Activated CD8-positive, alpha-beta memory T cell treated with anti-CD3 and anti-CD28 coated beads, Interleukin-2, amount 50 U/mL, for 48 hours (primary cell): ENCODE measurements at regions not wholly inside any gene's neighbourhood (a gene's known extent, or its start where the extent isn't known, plus 50 kb on each side); places are given as distances from the start of the nearest gene placed in this dataset.

Experiments
- DNase-seq: peaks from one replicate; pipeline ENCODE4 v3.0.0-alpha.2; 2020

GRCh38 chr6:21648475-21649050, 55.0 kb downstream of the SOX4 start:
- no peak for DNase-seq

DNA sequence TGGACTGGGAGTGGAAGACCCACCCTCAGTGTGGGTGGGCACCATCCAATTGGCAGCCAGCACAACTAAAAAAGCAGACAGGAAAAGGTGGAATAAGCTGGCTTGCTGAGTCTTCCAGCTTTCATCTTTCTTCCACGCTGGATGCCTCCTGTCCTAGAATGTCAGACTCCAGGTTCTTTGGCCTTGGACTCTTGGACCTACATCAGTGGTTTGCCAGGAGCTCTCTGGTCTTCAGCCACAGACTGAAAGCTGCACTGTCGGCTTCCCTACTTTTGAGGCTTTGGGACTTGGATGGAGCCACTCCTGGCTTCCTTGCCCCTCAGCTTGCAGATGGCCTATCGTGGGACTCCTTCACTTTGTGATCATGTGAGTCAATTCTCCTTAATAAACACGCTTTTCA, 59.8 kb downstream of the SOX4 start:
- no peak for DNase-seq

DNA sequence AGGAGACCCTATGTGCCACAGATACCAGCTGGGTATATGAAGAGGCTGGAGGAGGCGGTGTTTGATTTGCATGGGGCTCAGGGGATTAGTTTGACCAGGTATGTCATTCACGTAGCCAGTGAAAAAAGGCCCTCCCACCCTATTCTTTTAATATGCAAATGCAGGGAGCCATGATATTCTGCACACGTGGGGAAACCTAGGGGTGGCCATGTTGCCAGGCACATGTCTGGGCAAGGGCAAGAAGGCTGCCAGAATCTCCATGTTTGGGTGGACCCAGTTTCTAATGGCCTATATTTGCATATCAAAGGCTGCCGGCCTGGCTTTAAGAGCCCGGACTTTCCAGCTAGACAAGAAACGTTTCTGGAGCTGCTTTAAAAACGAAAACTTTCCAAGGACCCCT, 60.4 kb downstream of the SOX4 start:
- no peak for DNase-seq

GRCh38 chr6:21654361-21654760, 60.8 kb downstream of the SOX4 start:
- DNase-seq, result no peak

GRCh38 chr6:21663966-21664313, 70.4 kb downstream of the SOX4 start:
- DNase-seq, result no peak

- DNase-seq, result peak; percentile 53
These were observed 71.0 kb downstream of the SOX4 start for GRCh38 chr6:21664314-21665109.

GRCh38 chr6:21665110-21665391, 71.5 kb downstream of the SOX4 start:
- DNase-seq, result no peak

DNA sequence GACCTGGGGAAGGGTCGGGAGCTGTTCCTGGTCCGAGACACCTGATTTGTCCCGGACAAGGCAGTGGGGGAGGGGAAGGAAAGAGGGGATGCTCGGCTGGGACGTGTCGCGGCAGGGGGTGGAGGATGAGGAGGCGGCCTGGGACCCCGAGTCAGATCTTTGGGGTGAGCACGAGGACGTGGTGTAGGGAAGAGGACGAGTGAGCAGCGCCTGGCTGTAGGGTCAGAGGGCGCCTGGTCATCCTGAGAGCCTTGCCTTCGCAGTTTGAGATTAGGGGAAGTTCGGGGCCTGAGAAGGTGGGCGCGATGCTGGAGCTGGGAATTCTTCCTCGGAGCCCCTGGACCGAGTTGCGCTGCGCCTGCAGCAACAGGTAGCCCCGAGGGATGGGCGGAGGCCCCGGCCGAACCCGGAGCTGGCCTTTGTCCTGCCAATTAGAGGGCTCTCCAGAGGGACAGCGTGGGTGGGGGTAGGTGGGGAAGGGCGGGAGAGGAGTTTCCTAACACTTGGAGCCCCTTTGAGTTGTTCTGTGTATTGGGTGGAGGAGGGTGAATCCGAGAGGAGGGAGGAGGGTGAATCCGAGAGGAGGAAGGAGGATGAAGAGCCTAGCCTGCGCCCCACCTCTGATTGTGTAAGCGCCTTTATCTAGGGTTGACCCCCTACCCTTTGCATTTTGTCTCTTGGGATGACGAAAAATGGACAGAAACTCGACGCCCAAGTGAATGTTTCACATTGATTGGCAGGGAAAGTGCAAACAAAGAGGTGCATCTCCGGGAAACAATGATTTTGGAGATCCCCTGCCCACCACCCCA, 72.0 kb downstream of the SOX4 start:
- DNase-seq, result no peak

DNA sequence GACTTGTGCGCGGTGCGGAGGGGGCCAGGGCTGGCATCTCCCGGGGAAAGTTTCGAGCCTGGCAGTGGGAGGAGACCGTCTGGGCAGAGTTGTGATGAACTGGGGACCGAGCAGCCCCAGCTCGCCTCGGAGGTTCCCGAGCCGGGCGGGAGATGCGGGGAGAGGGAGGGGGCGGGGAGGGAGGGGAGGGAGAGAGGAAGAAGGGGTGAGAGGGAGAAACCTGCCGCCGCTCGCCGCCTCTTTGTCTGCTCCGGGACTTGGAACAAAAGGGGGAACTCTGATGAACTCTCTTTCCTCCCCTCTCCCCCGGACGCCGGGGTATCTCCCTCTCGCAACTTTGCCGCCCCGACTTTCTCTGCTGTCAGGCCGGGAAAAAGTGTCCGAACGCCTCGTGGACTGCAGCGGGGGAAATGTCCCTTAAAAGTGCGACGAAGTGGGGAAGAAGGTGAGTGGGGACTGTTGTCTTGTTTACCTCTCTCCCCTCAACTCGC, 72.7 kb downstream of the SOX4 start:
- no peak for DNase-seq

GRCh38 chr6:21666853-21667681, 73.5 kb downstream of the SOX4 start:
- no peak for DNase-seq

DNA sequence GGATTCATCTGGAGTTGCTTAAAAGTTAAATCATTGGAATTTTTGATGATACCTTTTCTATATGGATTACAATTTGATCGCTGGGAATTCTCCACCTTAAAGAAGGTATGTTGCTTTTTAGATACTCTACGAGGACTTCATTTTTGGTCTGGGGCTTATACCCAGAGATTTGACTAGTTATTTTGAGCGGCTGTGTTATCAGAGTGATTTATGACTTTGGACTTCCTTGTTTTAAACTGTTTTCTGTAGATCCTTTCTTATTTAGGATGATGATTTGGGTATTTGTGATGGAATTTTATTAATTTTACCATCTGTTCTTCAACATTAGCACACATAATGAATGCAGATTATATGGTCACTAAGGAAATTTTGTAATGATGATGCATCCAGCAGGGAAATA, 75.2 kb downstream of the SOX4 start:
- no peak for DNase-seq

DNA sequence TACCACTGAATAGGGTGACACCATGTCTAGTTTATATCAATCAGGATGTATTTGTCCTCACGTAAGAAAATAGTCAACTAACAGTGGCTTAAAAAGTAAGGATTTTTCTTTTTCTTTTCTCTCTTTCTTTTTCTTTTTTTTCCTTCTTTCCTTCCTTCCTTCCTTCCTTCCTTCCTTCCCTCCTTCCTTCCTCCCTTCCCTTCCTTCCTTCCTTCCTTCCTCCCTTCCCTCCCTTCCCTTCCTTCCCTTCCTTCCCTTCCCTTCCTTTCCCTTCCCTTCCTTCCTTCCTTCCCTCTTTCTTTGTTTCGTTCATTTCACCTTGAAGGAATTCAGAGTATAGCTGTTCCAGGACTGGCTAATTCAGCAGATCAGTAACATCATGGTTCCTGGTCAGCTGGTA, 83.2 kb downstream of the SOX4 start:
- DNase-seq, result no peak

DNA sequence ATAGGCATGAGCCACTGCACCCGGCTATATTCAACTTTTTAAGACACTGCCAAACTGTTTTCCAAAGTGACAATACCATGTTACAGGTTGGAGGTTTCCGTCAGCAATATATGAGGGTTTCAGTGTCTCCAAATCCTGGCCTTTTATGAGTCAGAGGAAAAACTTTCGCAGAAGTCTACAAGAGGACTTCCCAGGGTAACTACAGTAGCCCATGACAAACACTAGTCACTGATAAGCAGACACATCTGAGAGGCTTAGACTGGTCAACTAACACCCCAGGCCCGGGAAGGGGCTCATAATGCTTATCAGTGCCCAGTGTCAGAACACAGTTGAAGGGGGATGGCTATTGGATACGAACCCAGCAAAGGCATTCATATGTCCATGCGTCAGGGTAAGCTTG, 85.4 kb downstream of the SOX4 start:
- DNase-seq, result no peak

- no peak for DNase-seq
These were observed 86.3 kb downstream of the SOX4 start for GRCh38 chr6:21679761-21680265.

DNA sequence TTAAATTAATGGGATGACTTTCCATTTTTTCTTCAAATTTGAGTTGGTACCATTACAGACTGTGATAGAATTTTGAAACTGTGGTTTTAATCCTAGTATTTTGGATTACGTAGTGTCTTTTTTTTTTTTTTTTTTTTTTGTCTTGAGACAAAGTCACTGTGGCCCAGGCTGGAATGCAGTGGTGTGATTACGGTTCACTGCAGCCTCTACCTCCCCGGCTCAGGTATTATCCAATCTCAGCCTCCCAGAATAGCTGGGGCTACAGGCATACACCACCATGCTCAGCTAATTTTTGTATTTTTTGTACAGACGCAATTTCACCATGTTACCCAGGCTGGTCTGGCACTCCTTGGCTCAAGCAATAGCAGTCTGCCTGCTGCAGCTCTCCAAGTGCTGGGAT, 87.1 kb downstream of the SOX4 start:
- no peak for DNase-seq

- no peak for DNase-seq
These were observed 96.9 kb downstream of the SOX4 start for GRCh38 chr6:21690489-21690888.

- DNase-seq, result no peak
These were observed 98.3 kb downstream of the SOX4 start for GRCh38 chr6:21691685-21692346.

GRCh38 chr6:21692721-21693120, 99.2 kb downstream of the SOX4 start:
- DNase-seq, result no peak

- no peak for DNase-seq
These were observed 100.6 kb downstream of the SOX4 start for GRCh38 chr6:21694168-21694567.

DNA sequence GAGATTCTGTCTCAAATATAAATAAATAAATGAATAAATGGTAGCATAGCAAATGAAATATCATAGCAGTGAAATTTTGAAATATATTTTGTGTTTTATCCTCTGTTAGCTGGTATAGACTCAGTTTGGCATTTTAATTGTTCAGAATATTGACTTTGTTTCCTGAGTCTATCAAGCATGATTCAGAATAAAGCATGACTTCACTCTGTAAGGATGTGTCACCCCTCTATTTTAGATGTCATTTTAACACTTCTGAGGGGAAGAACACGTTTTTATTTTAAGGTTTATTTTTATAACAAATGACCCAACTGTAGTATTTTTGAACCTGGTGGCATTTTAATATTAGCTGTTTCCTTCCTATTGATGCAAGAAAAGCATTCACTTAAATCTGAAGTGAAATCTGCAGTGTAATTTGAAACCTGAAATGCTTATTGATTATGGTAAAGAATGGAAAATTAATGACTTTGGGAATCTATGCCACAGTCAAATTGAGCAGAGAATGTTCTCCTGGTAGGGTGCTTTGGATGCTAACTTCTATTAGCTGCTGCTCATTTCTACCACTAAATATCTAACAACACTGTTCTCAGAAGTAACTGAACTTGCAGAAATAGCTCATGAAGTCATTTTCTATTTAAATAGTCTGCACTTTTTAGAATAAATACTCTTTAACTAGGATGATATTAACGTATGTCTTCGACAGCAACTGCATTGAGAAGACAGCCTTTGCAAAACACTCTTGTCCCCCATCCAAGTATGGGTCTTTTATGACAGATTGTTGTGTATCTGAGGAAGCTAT, 114.2 kb downstream of the SOX4 start:
- no peak for DNase-seq

- no peak for DNase-seq
These were observed 114.7 kb downstream of the SOX4 start for GRCh38 chr6:21708320-21708580.

- DNase-seq, result no peak
These were observed 116.7 kb downstream of the SOX4 start for GRCh38 chr6:21710216-21710615.
